GM18907 (cell line): ENCODE measurements at regions not wholly inside any gene's neighbourhood (a gene's known extent, or its start where the extent isn't known, plus 50 kb on each side); places are given as distances from the start of the nearest gene placed in this dataset.
"Not testable (repeated sequence)": the region's sequence is repeated elsewhere in the genome, so short reads cannot be mapped to it uniquely, and the experiment has no call there.

ENCODE experiments used
- ATAC-seq: cut with Tn5 transposase; IDR thresholded peaks from one replicate; pipeline ENCODE4 v1.9.1; 2021; ENCODE audit warnings: mild to moderate bottlenecking, moderate library complexity; ENCODE audit not compliant: unreplicated experiment

- ATAC-seq, result no peak
Observed at GRCh38 chr1:222941425-222941824, 126.6 kb downstream of the DISP1 start.

- no peak for ATAC-seq
Observed at GRCh38 chr1:222946436-222946835, 131.6 kb downstream of the DISP1 start.

- no peak for ATAC-seq
Observed at GRCh38 chr1:222948079-222948478, 133.2 kb downstream of the DISP1 start.

GRCh38 chr1:222950892-222951291, 136.1 kb downstream of the DISP1 start:
- ATAC-seq, result no peak

GRCh38 chr1:222953585-222953984, 138.7 kb downstream of the DISP1 start:
- no peak for ATAC-seq

GRCh38 chr1:222955964-222956363, 141.1 kb downstream of the DISP1 start:
- no peak for ATAC-seq

- ATAC-seq, result no peak
Observed at GRCh38 chr1:222956601-222957000, 141.8 kb downstream of the DISP1 start.

GRCh38 chr1:222967466-222968240, 152.8 kb downstream of the DISP1 start:
- ATAC-seq, result no peak

- ATAC-seq, result no peak
Observed at GRCh38 chr1:222970040-222970439, 155.2 kb downstream of the DISP1 start.

- ATAC-seq, result no peak
Observed at GRCh38 chr1:222970711-222971110, 155.9 kb downstream of the DISP1 start.

- ATAC-seq, result no peak
Observed at GRCh38 chr1:222971146-222971545, 156.3 kb downstream of the DISP1 start.

GRCh38 chr1:222973561-222973960, 158.7 kb downstream of the DISP1 start:
- no peak for ATAC-seq

- ATAC-seq, result no peak
Observed at GRCh38 chr1:222974496-222974895, 159.7 kb downstream of the DISP1 start.

- no peak for ATAC-seq
Observed at GRCh38 chr1:222975472-222976122, 160.8 kb downstream of the DISP1 start.

- no peak for ATAC-seq
Observed at GRCh38 chr1:222976453-222976852, 161.6 kb downstream of the DISP1 start.

- not testable (repeated sequence) for ATAC-seq
Observed at GRCh38 chr1:222977294-222977693, 162.5 kb downstream of the DISP1 start.

GRCh38 chr1:222979561-222979960, 163.5 kb downstream of the TLR5 start:
- ATAC-seq, result no peak

GRCh38 chr1:222987674-222988076, 155.4 kb downstream of the TLR5 start:
- ATAC-seq, result no peak

GRCh38 chr1:222989443-222989842, 153.6 kb downstream of the TLR5 start:
- no peak for ATAC-seq

- no peak for ATAC-seq
Observed at GRCh38 chr1:222991177-222991576, 151.9 kb downstream of the TLR5 start.

- no peak for ATAC-seq
Observed at GRCh38 chr1:222991908-222992307, 151.1 kb downstream of the TLR5 start.

- no peak for ATAC-seq
Observed at GRCh38 chr1:222994511-222995235, 148.4 kb downstream of the TLR5 start.
